H1 (cell line): ENCODE measurements at regions not wholly inside any gene's neighbourhood (a gene's known extent, or its start where the extent isn't known, plus 50 kb on each side); places are given as distances from the start of the nearest gene placed in this dataset.

ENCODE experiments used
- CTCF ChIA-PET: fragments of 300-600 bp; sonication (Branson Sonifier 250); formaldehyde crosslinking; loops from one replicate; lab custom pipeline; 2021; ENCODE audit not compliant: partially characterized antibody; lab: Charles Lee
- POLR2A ChIA-PET: fragments of 300-600 bp; sonication (Branson Sonifier 250); formaldehyde crosslinking; loops from one replicate; lab custom pipeline; 2021; ENCODE audit warnings: inconsistent platforms; ENCODE audit not compliant: partially characterized antibody; lab: Charles Lee
- DNase-seq, 2 experiments: peaks; one replicate each; pipeline versions ENCODE4 v3.0.0 to v3.0.0-alpha.2; 2010 to 2022; ENCODE audit warnings: low spot score in 2 of 2, low read depth in 1 of 2, mixed read lengths in 1 of 2
- FAIRE-seq: peaks from 2 replicates; lab custom pipeline; 2011; peaks lifted over from hg19 to GRCh38; lab: Jason Lieb, UNC
- H2AFZ ChIP-seq: 2 replicates; pipeline ENCODE4 v1.8.1; 2012; ENCODE audit warnings: low read length, inconsistent platforms
- H2AK5ac ChIP-seq: 2 replicates; pipeline ENCODE4 v1.6.1; 2013; ENCODE audit warnings: low read depth, low read length
- H2BK120ac ChIP-seq: replicated peaks from 2 replicates; pipeline ENCODE3; 2013; ENCODE audit warnings: low read depth, low read length, inconsistent platforms
- H2BK12ac ChIP-seq: 2 replicates; pipeline ENCODE4 v1.6.1; 2013; ENCODE audit warnings: low read depth, low read length
- H2BK15ac ChIP-seq: 2 replicates; pipeline ENCODE4 v1.6.1; 2013; ENCODE audit warnings: low read length
- H2BK20ac ChIP-seq: 2 replicates; pipeline ENCODE4 v1.6.1; 2013; ENCODE audit warnings: low read length
- H2BK5ac ChIP-seq: 2 replicates; pipeline ENCODE4 v1.6.1; 2013; ENCODE audit warnings: low read depth, low read length
- H3K14ac ChIP-seq: 2 replicates; pipeline ENCODE4 v1.6.1; 2013; ENCODE audit warnings: inconsistent platforms; ENCODE audit not compliant: insufficient read length
- H3K18ac ChIP-seq: 2 replicates; pipeline ENCODE4 v1.6.1; 2013; ENCODE audit warnings: low read length; ENCODE audit errors: extremely low read depth
- H3K23ac ChIP-seq: 2 replicates; pipeline ENCODE4 v1.6.1; 2013; ENCODE audit warnings: inconsistent platforms; ENCODE audit not compliant: insufficient read length
- H3K23me2 ChIP-seq: 2 replicates; pipeline ENCODE4 v1.6.1; 2013; ENCODE audit warnings: low read depth, low read length
- H3K27ac ChIP-seq: 2 replicates; pipeline ENCODE4 v1.6.1; 2011; ENCODE audit warnings: low read depth, low read length, inconsistent platforms
- H3K27me3 ChIP-seq, 4 experiments: replicated peaks in 1 of 4; 1 replicate in 1 of 4; 2 replicates in 3 of 4; pipeline versions ENCODE4 v1.6.1 to v1.8.1; 2011 to 2013; ENCODE audit warnings: low read length in 3 of 4, mild to moderate bottlenecking in 3 of 4, inconsistent platforms in 2 of 4, mixed read lengths in 2 of 4, moderate library complexity in 1 of 4; ENCODE audit not compliant: control insufficient read depth in 3 of 4, insufficient read depth in 3 of 4; ENCODE audit errors: extremely low read depth in 1 of 4
- H3K36me3 ChIP-seq, 4 experiments: 2 replicates each; pipeline versions ENCODE4 v1.6.1 to v1.8.1; 2011 to 2013; ENCODE audit warnings: mild to moderate bottlenecking in 4 of 4, low read length in 3 of 4, moderate library complexity in 2 of 4, control low read depth in 1 of 4, inconsistent platforms in 1 of 4; ENCODE audit not compliant: insufficient read depth in 4 of 4, control insufficient read depth in 2 of 4
- H3K4ac ChIP-seq: replicated peaks from 2 replicates; pipeline ENCODE3; 2013; ENCODE audit warnings: low read length, low read depth, mixed read lengths, inconsistent platforms; ENCODE audit not compliant: insufficient read length
- H3K4me1 ChIP-seq, 4 experiments: replicated peaks in 1 of 4; 1 replicate in 1 of 4; 2 replicates in 3 of 4; pipeline versions ENCODE4 v1.6.1 to v1.8.1; 2011 to 2013; ENCODE audit warnings: low read length in 3 of 4, inconsistent platforms in 2 of 4, mixed read lengths in 1 of 4; ENCODE audit not compliant: insufficient read depth in 4 of 4, control insufficient read depth in 3 of 4
- H3K4me2 ChIP-seq, 2 experiments: 2 replicates each; pipeline versions ENCODE4 v1.6.1 to v1.8.1; 2011 to 2013; ENCODE audit warnings: low read depth in 2 of 2, low read length in 2 of 2, control low read depth in 1 of 2, inconsistent platforms in 1 of 2, mild to moderate bottlenecking in 1 of 2; ENCODE audit not compliant: insufficient read depth in 1 of 2
- H3K4me3 ChIP-seq, 4 experiments: fragments of 200-600, 300-600 bp in 1 of 4; sonication (generic), shearing (Covaris generic), sonication (Bioruptor Twin) in 1 of 4; 2 replicates each; pipeline versions ENCODE4 v1.5.1 to v1.8.1; 2011 to 2016; ENCODE audit warnings: low read length in 4 of 4, low read depth in 3 of 4, control low read depth in 2 of 4, inconsistent platforms in 2 of 4, mild to moderate bottlenecking in 2 of 4, mixed read lengths in 1 of 4, moderate library complexity in 1 of 4; ENCODE audit not compliant: insufficient read depth in 2 of 4; ENCODE audit errors: extremely low read depth in 1 of 4
- H3K56ac ChIP-seq: replicated peaks from 2 replicates; pipeline ENCODE3; 2013; ENCODE audit warnings: low read depth, mild to moderate bottlenecking, mixed read lengths, low read length, inconsistent platforms; ENCODE audit not compliant: insufficient read length
- H3K79me1 ChIP-seq: 2 replicates; pipeline ENCODE4 v1.6.1; 2013; ENCODE audit warnings: low read depth, low read length, control low read depth
- H3K79me2 ChIP-seq, 2 experiments: 2 replicates each; pipeline versions ENCODE4 v1.6.1 to v1.8.1; 2012 to 2013; ENCODE audit warnings: low read length in 2 of 2, mild to moderate bottlenecking in 2 of 2, inconsistent platforms in 1 of 2; ENCODE audit not compliant: insufficient read depth in 2 of 2, control insufficient read depth in 1 of 2
- H3K9ac ChIP-seq, 4 experiments: replicated peaks in 1 of 4; 1 replicate in 1 of 4; 2 replicates in 3 of 4; pipeline versions ENCODE4 v1.6.1 to v1.8.1; 2011 to 2013; ENCODE audit warnings: low read depth in 3 of 4, low read length in 3 of 4, control low read depth in 2 of 4, mild to moderate bottlenecking in 2 of 4, moderate library complexity in 2 of 4, inconsistent platforms in 1 of 4; ENCODE audit errors: extremely low read depth in 1 of 4
- H3K9me3 ChIP-seq, 2 experiments: 2 replicates each; pipeline versions ENCODE4 v1.6.1 to v1.8.1; 2012 to 2013; ENCODE audit warnings: mild to moderate bottlenecking in 2 of 2, moderate library complexity in 2 of 2, control low read depth in 1 of 2, inconsistent platforms in 1 of 2, low read depth in 1 of 2, low read length in 1 of 2, mixed read lengths in 1 of 2; ENCODE audit not compliant: insufficient read depth in 2 of 2
- H4K20me1 ChIP-seq, 2 experiments: replicated peaks in 1 of 2; 2 replicates each; pipeline versions ENCODE3 to v1.8.1; 2011 to 2013; ENCODE audit warnings: inconsistent platforms in 2 of 2, low read length in 2 of 2, mild to moderate bottlenecking in 1 of 2; ENCODE audit not compliant: insufficient read depth in 2 of 2, control insufficient read depth in 1 of 2
- H4K5ac ChIP-seq: 2 replicates; pipeline ENCODE4 v1.6.1; 2013; ENCODE audit warnings: low read length, low read depth, mixed read lengths, inconsistent platforms; ENCODE audit not compliant: insufficient read length
- H4K8ac ChIP-seq: 2 replicates; pipeline ENCODE4 v1.8.0; 2013; ENCODE audit warnings: mild to moderate bottlenecking, moderate library complexity, low read length, inconsistent platforms; ENCODE audit not compliant: insufficient read depth; ENCODE audit errors: extremely low read depth
- H4K91ac ChIP-seq: replicated peaks from 2 replicates; pipeline ENCODE3; 2013; ENCODE audit warnings: low read length, mixed read lengths, inconsistent platforms; ENCODE audit not compliant: insufficient read length
- BACH1 ChIP-seq: IDR thresholded peaks from 2 replicates; pipeline ENCODE4 v1.6.1; 2012; ENCODE audit warnings: low read length, improper control_type of control experiment
- CBX8 ChIP-seq: fragments of 300-800, 300-1000 bp; sonication (generic); IDR thresholded peaks from 2 replicates; pipeline ENCODE4 v1.7.1; 2016; ENCODE audit warnings: low read depth, low read length, borderline replicate concordance
- CHD1 ChIP-seq: IDR thresholded peaks from 2 replicates; pipeline ENCODE4 v1.6.1; 2012; ENCODE audit warnings: low read depth, low read length, improper control_type of control experiment
- CREB1 ChIP-seq: IDR thresholded peaks from 2 replicates; pipeline ENCODE4 v1.6.1; 2012; ENCODE audit warnings: inconsistent platforms
- GTF2F1 ChIP-seq: IDR thresholded peaks from 2 replicates; pipeline ENCODE4 v1.6.1; 2012; ENCODE audit warnings: low read depth, low read length, improper control_type of control experiment, borderline replicate concordance
- KDM1A ChIP-seq: fragments of 200-600, 300-600 bp; sonication (generic); IDR thresholded peaks from 2 replicates; pipeline ENCODE4 v1.7.1; 2016; ENCODE audit warnings: mild to moderate bottlenecking, low read length, borderline replicate concordance
- RAD21 ChIP-seq, 2 experiments: IDR thresholded peaks in 1 of 2; conservative IDR thresholded peaks in 1 of 2; 2 replicates each; pipeline ENCODE4 v1.6.1; 2011; ENCODE audit warnings: low read depth in 2 of 2, low read length in 2 of 2, improper control_type of control experiment in 1 of 2, inconsistent platforms in 1 of 2, mild to moderate bottlenecking in 1 of 2, moderate library complexity in 1 of 2
- RBBP5 ChIP-seq: IDR thresholded peaks from 2 replicates; pipeline ENCODE4 v1.7.1; 2012; ENCODE audit warnings: low read depth, mild to moderate bottlenecking, inconsistent platforms, low read length, moderate library complexity, borderline replicate concordance
- whole genome bisulfite sequencing, 2 experiments: shearing (Covaris generic) in 1 of 2; methylation state at CpG; one replicate each; pipeline versions ENCODE4 v1.1.6 to v1.1.7; 2013 to 2015; ENCODE audit warnings: low lambda C conversion rate in 2 of 2, mixed read lengths in 2 of 2, inconsistent platforms in 1 of 2, low coverage in 1 of 2, missing lambda C conversion rate in 1 of 2; ENCODE audit not compliant: insufficient replicate concordance in 2 of 2, insufficient coverage in 1 of 2, insufficient read length in 1 of 2; ENCODE audit errors: extremely low coverage in 1 of 2, missing lambda C conversion rate in 1 of 2; 5-methylcytosine and 5-hydroxymethylcytosine counted together

GRCh38 chr7:9192969-9193368 is 759.6 kb downstream of the NXPH1 start:
- CTCF ChIA-PET = no interaction called here
- H3K27ac ChIP-seq = no peak overlapping the region

More at GRCh38 chr7:9192969-9193368, 759.6 kb downstream of the NXPH1 start:
- Histone ChIP-seq H2BK5ac (no peak overlapping the region), H3K23me2 (no peaks in the 10 kb centered on the region), H3K18ac (no peak overlapping the region), H3K4me1 (no peaks in the 10 kb centered on the region), H3K36me3 (no peaks in the 10 kb centered on the region), H3K9ac (no peak overlapping the region), H3K79me2 (no peaks in the 10 kb centered on the region), H3K4me2 (no peak overlapping the region), H3K14ac (no peak overlapping the region), H3K79me1 (no peaks in the 10 kb centered on the region), H2BK15ac (no peak overlapping the region), H2BK120ac (no peak overlapping the region), H2BK12ac (no peak overlapping the region), H3K23ac (no peak overlapping the region), H2AFZ (no peak overlapping the region), H3K27me3 (no peaks in the 10 kb centered on the region), H4K20me1 (no peaks in the 10 kb centered on the region), H2BK20ac (no peak overlapping the region), H3K56ac (no peak overlapping the region), H4K5ac (no peak overlapping the region), H3K9me3 (no peaks in the 10 kb centered on the region), H4K91ac (no peak overlapping the region), H3K4ac (no peak overlapping the region), H4K8ac (no peak overlapping the region), H3K4me3 (no peak overlapping the region), H2AK5ac (no peak overlapping the region)
- TF ChIP-seq CHD1 (no peak), CREB1 (no peak), RAD21 (IDR thresholded peaks at IDR 0.05 in 1 of 2, conservative IDR thresholded peaks at IDR 0.05 in 1 of 2; ENCODE audit: low read depth in 2 of 2, low read length in 2 of 2) (no peak), RBBP5 (no peak), GTF2F1 (no peak), CBX8 (no peak), BACH1 (no peak), KDM1A (no peak)
- FAIRE-seq = no peak
- POLR2A ChIA-PET = no interaction called here
- 77% methylated on average over 2 of the region's 2 CpGs; no CpG with 5 or more reads in 1 of the 2 experiments for WGBS, 2 experiments
- DNase-seq = no peak
